ENCODE measurements at regions not wholly inside any gene's neighbourhood (a gene's known extent, or its start where the extent isn't known, plus 50 kb on each side); places are given as distances from the start of the nearest gene placed in this dataset.
"Not testable (repeated sequence)": the region's sequence is repeated elsewhere in the genome, so short reads cannot be mapped to it uniquely, and the experiment has no call there.

DNA sequence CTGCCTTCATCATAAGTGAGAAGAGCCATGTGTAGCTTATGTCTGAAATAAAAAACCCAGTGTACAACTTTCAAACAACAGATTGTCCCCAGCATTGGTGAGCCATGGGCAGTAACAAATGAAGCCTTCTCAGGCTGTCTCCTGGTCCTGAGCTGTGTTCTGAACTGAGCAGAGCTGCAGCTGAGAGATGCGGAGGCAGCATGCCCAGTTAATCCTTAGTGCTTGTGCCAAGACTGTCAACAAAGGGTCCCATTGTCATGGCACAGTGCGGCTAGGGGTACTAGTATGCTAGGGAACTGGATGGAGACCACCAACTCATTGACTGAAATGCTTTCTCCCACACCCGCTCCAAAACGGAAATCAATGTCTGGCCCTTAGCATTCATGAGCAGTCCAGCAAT, 154.3 kb downstream of the RMST start:
- DNase-seq (ENCODE audit: low read depth), result no peak

DNA sequence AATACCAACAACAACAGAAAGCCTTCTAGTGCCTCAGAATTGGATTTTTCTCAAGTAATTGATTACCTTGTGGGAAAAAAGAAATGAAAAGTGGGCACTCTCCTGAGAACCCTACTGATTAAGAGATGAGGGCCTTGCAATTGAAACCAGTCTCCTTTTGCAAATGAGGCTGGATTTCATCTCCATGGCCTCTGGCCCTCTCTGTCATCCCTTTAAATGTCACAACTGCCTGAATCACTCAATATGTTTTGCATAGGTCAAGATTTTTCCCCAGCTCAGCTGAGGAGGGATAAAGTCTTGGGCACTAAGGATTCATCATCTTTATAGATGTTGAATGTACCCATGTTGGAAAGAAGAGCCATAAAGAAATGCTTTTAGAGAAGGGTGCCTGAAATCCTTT, 166.4 kb downstream of the RMST start:
- DNase-seq (ENCODE audit: low read depth), result no peak

DNA sequence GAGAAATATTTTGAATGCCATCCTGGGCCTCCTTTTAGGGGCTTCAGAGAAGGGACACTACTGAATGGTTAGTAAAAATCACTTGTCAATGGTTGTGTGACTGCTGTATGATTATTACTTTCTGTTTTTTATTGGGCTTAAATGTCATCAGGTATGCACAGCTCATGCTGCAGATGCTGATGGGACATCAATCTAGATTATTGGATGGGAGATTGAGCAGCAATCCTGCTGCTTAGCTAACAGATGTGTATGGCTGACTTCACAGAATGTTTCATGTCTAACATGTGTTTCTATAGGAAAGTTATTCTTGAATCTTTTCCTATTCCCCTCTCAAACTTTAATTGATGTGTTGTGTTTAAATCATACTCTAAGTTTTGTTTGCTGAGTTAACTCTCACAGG, 166.8 kb downstream of the RMST start:
- no peak for DNase-seq (ENCODE audit: low read depth)

DNA sequence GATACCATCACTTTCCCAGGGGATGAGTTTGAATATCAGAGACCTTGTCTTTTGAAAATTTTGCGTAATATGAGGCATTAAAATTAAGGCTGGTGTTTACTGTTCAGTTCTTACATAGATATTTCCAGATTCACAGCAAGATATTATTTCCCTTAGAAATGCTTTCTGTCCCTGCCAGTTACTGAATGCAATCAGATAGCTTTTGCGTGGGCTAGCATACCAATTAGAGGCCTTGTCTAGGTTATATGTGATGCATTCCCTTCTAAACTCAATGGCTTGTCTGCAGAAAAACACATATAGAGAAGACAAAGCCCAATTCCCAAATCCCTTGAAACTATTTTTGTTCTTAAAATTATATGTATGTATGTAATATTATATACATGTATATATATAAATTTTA, 167.8 kb downstream of the RMST start:
- DNase-seq (ENCODE audit: low read depth), result no peak

DNA sequence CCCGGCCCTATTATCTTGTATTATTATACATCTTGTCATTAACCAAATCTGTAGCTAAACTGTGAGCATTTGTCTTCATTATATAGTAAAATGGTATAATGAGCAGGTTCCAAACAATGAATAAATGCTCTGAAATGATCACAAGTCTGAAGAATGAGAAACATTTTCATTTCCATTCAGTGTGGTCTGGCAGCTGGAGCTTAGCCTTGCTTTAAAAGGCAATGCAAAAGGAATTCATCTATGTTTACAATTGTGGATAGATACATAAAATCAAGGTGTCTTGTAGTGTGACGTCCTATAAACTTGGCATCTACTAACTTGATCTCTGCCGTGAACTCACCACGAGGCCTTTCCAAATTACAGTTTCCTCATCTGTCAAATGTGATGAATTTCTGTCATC, 168.3 kb downstream of the RMST start:
- no peak for DNase-seq (ENCODE audit: low read depth)

DNA sequence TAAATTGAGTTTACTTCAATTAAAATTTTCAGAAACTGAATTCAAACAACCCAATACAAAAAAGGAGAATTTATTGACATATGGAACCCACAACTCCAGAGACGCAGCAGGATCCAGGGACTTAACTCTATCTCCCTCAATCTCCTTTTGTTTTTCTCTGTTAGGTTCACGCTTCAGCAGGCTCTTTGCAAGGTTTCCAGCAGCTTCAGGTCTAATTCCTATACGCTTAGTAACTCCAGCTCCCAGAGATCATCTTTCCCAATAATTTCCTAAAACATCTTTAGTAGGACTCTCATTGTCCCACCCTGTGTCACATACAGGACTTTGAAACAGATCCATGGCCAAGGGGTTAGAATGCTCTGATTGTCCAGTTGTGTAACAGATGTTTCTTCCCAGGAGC, 175.2 kb downstream of the RMST start:
- no peak for DNase-seq (ENCODE audit: low read depth)

DNA sequence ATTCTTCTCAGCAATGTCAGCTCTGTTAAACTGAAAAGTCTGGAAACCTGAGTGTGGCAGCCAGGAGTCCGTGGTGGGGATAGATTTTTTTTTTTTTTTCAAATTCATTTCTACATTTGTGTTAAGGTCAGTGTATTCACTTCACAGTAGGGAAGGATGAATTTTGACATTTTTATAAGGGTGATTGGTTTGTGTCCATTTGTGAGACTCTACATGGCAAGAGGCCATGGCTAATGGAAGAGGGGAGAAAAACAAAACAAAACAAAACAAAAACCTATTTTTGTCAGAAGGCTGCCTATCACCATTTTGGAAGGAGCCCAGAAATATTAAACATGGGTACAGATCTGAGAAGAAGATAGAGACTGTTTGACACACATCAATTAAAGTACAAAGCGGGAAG, 176.1 kb downstream of the RMST start:
- no peak for DNase-seq (ENCODE audit: low read depth)

DNA sequence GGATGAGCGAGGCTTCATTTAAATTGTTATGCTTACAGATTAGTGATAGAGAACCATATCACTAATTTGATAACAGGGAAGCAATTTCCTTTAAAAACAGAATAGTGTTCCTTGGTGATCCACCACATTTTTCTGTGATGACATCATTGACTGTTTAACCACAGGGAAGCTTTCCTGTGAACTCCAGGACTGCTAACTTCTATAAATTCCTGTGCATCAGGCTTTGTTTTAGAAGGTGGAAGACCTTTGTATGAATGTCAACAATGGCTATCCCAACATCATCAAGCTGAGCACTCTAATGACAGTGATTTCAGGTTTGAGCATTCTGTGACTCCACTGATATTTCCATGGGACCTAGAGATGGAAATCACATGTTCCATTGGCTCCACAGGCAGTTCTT, 177.1 kb downstream of the RMST start:
- no peak for DNase-seq (ENCODE audit: low read depth)

DNA sequence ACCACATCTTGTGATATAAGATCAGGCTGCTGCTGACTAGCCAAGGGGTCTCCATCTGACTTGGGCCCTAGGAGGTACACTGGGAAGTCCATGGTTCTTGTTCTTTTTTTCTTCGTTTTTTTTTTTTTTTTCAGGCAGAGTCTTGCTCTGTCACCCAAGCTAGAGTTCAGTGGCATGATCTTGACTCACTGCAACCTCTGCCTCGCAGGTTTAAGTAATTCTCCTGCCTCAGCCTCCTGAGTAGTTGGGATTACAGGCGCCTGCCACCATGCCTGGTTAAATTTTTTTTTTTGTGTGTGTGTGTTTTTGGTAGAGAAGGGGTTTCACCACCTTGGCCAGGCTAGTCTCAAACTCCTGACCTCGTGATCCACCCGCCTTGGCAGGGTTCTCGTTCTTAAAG, 178.2 kb downstream of the RMST start:
- no peak for DNase-seq (ENCODE audit: low read depth)

DNA sequence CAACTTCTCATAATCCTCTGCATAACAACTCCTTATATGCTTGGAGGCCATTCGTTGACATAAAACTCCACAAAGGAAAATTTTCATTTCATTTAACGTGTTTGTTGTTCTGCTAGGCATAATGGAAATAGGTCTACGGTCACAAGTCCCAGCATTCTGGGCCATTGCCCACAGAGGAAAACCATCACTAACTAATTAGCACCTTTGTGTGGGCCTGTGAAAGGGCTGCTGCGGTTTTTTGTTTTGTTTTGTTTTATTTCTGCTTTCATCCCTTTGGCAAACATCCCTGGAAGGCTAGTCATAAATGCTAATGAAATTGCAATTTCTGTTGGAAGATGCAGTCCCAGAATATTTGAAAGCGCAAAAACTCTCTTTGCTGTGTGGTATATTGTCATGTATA, 180.3 kb downstream of the RMST start:
- DNase-seq (ENCODE audit: low read depth), result no peak

DNA sequence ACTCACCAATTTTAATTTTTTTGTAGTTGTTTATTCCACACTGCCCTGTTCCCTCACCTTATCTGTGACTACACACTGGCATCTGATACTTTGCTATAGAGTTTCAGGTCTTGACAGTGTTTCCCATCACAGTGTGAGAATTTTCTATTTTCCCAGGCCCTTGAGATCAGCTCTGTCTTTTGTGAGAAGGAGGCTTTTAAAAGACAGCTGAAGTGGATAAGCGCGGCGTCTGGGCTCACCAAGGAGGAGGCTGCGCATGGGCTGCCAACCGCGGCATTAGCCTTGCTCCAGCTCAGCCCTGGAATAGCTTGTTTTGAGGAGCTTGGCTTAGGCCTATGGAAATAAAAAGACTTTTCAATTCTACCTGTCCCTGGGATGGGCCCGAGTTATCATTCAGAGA, 181.3 kb downstream of the RMST start:
- no peak for DNase-seq (ENCODE audit: low read depth)

DNA sequence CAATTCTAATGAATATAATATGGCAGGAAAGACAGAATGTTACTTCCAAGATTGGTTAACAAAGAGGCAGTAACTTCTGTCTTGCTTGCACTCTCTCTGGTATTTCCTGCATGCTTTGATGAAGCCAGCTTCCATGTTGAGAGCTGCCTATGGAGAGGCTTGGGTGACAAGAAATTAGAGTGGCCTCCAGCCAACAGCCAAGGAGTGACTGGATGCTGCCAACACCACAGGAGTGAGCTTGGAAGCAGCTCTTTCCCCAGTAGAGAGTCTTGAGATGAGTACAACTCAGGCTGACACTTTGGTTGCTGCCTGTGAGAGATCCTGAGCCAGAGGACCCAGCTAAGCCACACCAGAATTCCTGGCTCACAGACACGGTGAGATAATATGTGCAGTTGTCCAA, 183.1 kb downstream of the RMST start:
- no peak for DNase-seq (ENCODE audit: low read depth)

DNA sequence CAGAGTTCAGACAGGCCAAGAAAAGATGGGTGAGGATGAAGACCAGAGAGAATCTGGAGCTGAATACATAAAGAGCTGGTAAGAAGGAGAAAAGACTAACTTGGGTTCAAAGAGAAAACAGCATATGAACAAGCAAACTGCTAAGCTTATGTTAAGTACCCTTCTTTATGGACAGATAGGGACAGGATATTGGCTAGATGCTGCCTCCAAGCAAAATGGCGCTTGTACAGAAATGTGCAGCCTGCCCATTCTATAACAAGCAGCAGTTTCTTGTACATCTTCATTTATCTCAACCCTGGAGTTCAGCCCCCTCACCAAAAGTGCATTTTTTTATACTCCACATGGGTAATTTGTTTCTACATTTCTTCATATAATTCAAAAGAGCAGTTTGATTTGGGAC, 184.5 kb downstream of the RMST start:
- DNase-seq (ENCODE audit: low read depth), result no peak

DNA sequence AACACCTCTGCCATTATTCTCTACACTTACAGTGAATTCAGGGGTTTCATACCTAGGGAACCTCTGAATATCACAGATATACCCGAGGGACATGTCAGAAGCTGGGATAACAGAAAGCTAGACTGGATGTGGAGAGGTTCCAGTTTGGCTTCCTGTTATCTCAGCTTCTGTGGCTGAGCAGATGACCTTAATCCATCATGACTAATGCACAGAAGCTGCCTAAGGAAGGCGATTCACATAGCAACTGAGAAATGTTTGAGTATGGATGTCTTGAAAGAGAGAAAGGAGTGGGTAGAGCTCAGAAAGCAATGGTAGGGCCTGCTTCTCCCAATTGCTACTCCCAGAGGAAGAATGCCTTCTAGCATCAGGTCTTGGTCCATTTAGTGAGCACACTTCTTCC, 187.6 kb downstream of the RMST start:
- DNase-seq (ENCODE audit: low read depth), result no peak

DNA sequence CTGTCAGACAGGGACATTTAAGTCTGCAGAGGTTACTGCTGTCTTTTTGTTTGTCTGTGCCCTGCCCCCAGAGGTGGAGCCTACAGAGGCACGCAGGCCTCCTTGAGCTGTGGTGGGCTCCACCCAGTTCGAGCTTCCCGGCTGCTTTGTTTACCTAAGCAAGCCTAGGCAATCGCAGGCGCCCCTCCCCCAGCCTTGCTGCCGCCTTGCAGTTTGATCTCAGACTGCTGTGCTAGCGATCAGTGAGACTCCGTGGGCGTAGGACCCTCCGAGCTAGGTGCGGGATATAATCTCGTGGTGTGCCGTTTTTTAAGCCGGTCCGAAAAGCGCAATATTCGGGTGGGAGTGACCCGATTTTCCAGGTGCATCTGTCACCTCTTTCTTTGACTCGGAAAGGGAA, 193.9 kb downstream of the RMST start:
- not testable (repeated sequence) for DNase-seq (ENCODE audit: low read depth)

DNA sequence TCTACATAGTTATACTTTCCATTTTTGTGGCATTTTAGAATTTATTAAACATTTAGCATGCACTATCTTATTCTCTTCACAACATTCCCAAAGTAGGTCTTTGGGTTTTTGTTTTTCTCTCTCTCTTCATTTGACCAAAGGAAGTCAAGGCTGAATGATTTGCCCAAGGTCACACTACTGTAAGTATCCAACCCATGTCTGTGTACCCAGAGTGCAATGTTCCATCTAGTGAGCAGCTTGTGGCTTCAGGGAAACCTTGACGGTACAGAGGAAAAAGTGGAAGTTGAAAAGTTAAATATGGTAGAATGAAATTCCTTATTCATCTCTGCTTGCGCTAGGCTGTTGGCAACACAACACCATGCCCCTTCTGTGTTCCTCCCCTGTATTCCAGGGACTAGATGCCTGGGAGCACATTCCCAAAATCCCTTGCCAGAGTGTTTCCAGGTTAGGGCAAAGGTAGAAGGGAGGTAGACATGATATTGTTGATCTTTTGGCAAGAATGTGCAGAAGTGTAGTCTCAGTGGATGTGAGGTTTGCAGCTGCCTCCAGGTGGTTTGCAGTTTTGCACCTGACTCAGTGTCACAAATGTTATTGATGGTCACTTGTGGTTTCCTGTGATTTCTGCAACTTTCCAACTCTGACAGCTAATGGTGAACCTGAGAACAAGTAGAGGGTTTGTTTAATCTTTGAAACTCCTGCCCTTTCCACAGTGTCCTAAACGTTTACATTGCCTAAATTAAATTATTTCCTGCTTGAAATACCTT, 196.7 kb downstream of the RMST start:
- no peak for DNase-seq (ENCODE audit: low read depth)

DNA sequence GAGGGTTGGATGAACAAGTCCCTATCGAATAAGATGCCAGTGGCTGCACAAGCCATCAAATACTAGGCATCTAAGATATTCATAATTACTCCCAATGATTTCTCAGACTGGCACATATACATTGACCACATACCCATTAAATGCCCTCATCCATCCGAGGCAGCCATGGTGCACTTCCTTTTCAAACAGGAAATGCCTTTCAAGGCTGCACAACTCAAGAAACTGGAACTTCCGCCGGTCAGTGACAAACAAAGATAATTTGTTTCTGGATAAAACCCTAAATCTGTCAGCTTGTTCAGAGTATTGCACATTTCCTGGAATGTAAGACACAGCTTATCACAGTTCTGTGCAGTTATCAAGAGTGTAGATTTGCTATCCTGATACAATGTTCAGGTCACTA, 203.7 kb downstream of the RMST start:
- no peak for DNase-seq (ENCODE audit: low read depth)

DNA sequence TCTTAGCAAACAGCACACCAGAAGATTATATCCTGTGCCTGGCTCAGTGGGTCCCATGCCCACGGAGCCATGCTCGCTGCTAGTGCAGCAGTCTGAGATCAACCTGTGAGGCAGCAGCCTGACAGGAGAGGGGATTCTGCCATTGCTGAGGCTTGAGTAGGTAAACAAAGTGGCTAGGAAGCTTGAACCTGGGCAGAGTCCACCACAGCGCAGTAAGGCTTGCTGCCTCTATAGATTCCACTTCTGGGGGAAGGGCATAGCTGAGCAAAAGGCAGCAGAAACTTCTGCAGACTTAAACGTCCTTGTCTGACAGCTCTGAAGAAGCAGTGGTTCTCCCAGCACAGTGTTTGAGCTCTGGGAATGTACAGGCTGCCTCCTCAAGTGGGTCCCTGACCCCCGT, 210.3 kb downstream of the RMST start:
- no peak for DNase-seq (ENCODE audit: low read depth)

DNA sequence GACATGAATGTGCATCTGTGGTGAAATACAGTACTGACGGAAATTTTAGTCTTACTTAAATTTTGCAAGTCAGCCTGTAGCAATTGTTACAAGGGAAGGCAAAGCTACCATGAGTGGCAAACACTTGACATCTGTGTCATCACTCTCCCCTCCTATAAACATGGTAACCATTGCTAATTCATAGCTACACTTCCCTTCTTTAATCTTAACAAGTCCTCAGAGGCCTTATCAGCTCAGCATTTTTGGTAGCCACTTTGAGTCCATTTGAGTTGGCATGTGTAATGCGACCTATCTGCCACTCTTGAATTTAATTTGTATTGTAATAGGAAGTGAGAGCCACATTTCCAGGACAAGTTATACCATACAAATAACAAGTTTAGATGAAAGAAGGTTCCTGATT, 218.1 kb downstream of the RMST start:
- no peak for DNase-seq (ENCODE audit: low read depth)

DNA sequence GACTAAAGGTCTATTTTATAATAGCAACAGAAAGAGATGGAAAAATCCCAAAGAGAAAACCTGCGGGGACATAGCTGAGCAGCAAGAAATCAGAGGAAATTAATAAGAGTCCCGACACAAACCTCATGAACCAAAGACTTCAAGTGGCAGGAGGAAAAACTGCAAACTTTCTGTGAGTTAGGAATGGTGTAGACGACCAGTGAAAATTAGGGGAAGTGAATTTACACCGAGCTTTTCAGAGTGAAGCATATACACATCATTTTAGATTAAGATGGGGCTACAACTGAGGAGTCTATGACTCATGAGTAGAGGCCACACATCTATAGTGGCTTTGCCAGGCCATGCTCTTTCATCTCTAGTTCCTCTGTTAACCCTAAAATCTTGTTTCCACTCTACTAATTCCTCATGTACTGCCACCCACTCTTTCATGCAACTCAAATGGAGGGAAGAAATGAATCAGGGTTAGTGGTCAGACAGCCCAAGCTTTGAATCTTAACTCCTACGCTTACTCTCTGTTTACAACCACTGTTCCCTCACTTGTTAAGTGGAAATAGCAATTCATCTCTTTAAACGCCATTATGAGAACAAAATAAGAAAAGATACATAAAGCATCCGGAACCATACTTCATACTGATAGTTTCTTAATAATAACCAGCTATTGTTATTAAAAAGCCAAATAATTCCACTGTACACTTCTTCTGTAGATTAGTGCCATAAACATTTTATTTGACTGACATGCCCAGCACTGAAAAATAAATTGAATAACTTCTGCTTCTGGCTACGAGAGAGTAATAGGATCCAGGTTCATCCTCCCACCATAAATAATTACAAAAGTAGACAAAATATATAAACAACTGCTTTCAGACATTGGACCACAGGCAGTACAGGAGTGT, 219.3 kb downstream of the RMST start:
- no peak for DNase-seq (ENCODE audit: low read depth)

DNA sequence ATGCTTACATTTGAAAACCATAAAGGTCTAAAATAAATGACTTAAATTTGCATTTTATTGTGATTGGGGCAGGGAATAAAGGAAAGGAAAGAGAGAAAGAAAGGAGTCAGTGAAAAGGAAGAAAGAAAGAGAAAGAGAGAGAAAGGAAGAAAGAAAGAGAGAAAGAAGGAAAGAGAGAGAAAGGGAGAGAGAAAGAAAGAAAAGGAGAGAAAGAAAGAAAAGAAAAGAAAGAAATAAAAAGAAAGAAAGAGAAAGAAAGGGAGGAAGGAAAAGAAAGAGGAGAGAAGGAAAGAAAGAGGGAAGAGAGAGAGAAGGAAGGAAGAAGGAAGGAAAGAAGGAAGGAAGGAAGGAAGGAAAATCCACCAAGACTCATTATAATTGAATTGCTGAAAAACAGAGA, 222.8 kb downstream of the RMST start:
- DNase-seq (ENCODE audit: low read depth), result no peak

DNA sequence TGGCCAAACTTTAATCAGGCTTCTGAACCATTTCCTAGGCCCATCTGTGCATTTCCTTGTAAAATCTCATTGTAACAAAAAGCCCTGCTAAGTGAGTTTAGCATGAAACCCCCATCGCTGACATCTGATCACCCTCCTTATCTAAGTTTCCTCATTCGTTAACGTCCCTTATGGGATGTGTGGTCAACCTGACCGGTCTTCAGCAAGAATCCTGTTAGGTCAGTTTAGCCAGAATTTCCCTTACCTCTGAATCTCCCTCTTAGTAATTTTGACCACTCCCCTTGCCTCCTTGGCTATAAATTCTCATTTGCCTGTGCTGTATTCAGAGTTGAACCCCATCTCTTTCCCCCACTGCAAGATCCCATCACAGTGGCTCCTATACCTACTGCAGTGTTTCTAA, 239.3 kb downstream of the RMST start:
- DNase-seq (ENCODE audit: low read depth), result no peak

DNA sequence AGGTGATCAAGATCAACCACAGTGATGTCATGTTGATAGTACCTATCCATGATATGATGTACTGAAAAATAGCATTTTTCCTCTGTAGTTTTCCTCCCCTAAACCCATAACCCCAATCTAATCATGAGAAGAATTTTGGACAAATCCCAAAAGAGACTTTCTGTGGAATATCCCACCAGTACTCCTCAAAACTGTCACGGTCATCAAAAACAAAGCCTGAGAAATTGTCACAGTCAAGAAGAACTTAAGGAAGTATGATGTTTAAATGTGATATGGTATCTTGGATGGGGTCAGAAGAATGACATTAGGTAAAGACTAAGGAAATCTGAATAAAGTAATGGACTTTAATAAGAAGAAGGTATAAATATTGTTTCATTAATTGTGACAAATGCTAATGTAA, 248.8 kb downstream of the RMST start:
- DNase-seq (ENCODE audit: low read depth), result no peak

DNA sequence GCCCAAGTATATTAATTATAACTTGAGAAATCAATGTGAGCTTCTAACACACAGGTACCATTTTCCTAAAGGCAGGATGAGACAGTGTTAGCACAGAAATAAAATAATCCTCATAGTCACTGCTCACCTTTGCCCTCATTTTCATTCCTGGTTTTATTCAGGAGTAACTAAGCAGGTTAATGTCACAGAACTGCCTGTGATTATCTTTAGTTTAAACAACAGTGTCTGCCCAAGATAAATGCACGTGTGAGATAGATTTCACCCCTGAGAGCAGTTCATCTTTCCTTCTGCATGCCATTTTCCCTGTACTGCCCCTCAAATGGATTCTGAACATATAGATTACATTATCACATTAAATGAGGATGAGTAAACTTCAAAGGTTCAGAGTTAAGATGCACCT, 250.7 kb downstream of the RMST start:
- no peak for DNase-seq (ENCODE audit: low read depth)

All from GM04504 (cell line).